K562 (cell line): ENCODE measurements at regions not wholly inside any gene's neighbourhood (a gene's known extent, or its start where the extent isn't known, plus 50 kb on each side); places are given as distances from the start of the nearest gene placed in this dataset.

Experiments
- ATAC-seq: fragments of 200-7000 bp; cut with Tn5 transposase; 3 replicates; pipeline ENCODE4 v1.9.1; 2020; ENCODE audit warnings: moderate library complexity
- BruUV-seq: library from RNA; stranded (reverse); fragments of 400-500 nt; replicated peaks from 2 replicates; lab custom pipeline; 2021; lab: Mats Ljungman, UMichigan
- CTCF ChIA-PET: fragments of 300-600 bp; formaldehyde crosslinking; extraction: SDS; loops from one replicate; lab custom pipeline; 2021; ENCODE audit warnings: low intra/inter-chr PET ratio; lab: Yijun Ruan, JAX
- POLR2A ChIA-PET: fragments of 300-600, 350-650 bp; sonication (Branson Sonifier 250); formaldehyde crosslinking; extraction: SDS; loops from one replicate; lab custom pipeline; 2021; ENCODE audit warnings: antibody characterized with exemption, inconsistent platforms; lab: Yijun Ruan, JAX
- DNase-seq, 4 experiments: peaks; one replicate each; pipeline versions ENCODE4 v3.0.0 to v3.0.0-alpha.2; 2011 to 2018; ENCODE audit warnings: low spot score in 3 of 4, mixed read lengths in 3 of 4; ENCODE audit errors: extremely low read depth in 1 of 4
- FAIRE-seq: peaks from 2 replicates; lab custom pipeline; 2011; peaks lifted over from hg19 to GRCh38; lab: Jason Lieb, UNC
- H2AFZ ChIP-seq: 2 replicates; pipeline ENCODE4 v1.6.0; 2011; ENCODE audit warnings: low read depth, low read length, control low read depth, inconsistent platforms
- H3K27ac ChIP-seq: fragments of 200-600 bp; 3 replicates; pipeline ENCODE4 v1.8.0; 2011; ENCODE audit warnings: low read depth, mild to moderate bottlenecking, control low read depth, inconsistent platforms, low read length, moderate library complexity, mixed read lengths; ENCODE audit errors: extremely low read depth
- H3K27me3 ChIP-seq, 2 experiments: fragments of 300-600 bp in 1 of 2; 2 replicates in 1 of 2; 3 replicates in 1 of 2; pipeline versions ENCODE4 v1.6.0 to v1.8.0; 2011; ENCODE audit warnings: inconsistent platforms in 2 of 2, low read length in 2 of 2, mild to moderate bottlenecking in 1 of 2, mixed read lengths in 1 of 2, moderate library complexity in 1 of 2; ENCODE audit not compliant: control insufficient read depth in 2 of 2, insufficient read depth in 2 of 2
- H3K36me3 ChIP-seq: fragments of 300-600 bp; 3 replicates; pipeline ENCODE4 v1.8.0; 2011; ENCODE audit warnings: mild to moderate bottlenecking, low read length, inconsistent platforms; ENCODE audit not compliant: control insufficient read depth, insufficient read depth
- H3K4me1 ChIP-seq, 2 experiments: fragments of 200-600 bp in 1 of 2; replicated peaks in 1 of 2; 2 replicates in 1 of 2; 3 replicates in 1 of 2; pipeline versions ENCODE4 v1.5.1 to v1.8.0; 2011; ENCODE audit warnings: inconsistent platforms in 2 of 2, low read length in 2 of 2, mild to moderate bottlenecking in 1 of 2, mixed read lengths in 1 of 2, moderate library complexity in 1 of 2; ENCODE audit not compliant: control insufficient read depth in 2 of 2, insufficient read depth in 2 of 2
- H3K4me2 ChIP-seq: 2 replicates; pipeline ENCODE4 v1.6.1; 2011; ENCODE audit warnings: low read length, control low read depth, inconsistent platforms, mixed read lengths; ENCODE audit not compliant: insufficient read depth
- H3K4me3 ChIP-seq: fragments of 200-600 bp; sonication (generic), shearing (Covaris generic); 2 replicates; pipeline ENCODE4 v1.5.1; 2016; ENCODE audit warnings: control low read depth, inconsistent platforms
- H3K79me2 ChIP-seq: fragments of 200-600 bp; 3 replicates; pipeline ENCODE4 v1.8.0; 2011; ENCODE audit warnings: low read length, inconsistent platforms; ENCODE audit not compliant: control insufficient read depth, insufficient read depth
- H3K9ac ChIP-seq, 2 experiments: 2 replicates each; pipeline versions ENCODE4 v1.6.0 to v1.6.1; 2011; ENCODE audit warnings: low read depth in 2 of 2, low read length in 2 of 2, control low read depth in 1 of 2, inconsistent platforms in 1 of 2, mild to moderate bottlenecking in 1 of 2, mixed read lengths in 1 of 2; ENCODE audit not compliant: insufficient read depth in 1 of 2
- H3K9me1 ChIP-seq: one replicate; pipeline ENCODE4 v1.6.0; 2011; ENCODE audit warnings: inconsistent platforms, mild to moderate bottlenecking, low read length, moderate library complexity; ENCODE audit not compliant: control insufficient read depth, insufficient read depth
- H3K9me3 ChIP-seq: replicated peaks from 2 replicates; pipeline ENCODE4 v1.5.1; 2011; ENCODE audit warnings: low read depth, low read length, inconsistent platforms; ENCODE audit not compliant: control insufficient read depth, insufficient read depth
- H4K20me1 ChIP-seq: replicated peaks from 2 replicates; pipeline ENCODE4 v1.6.1; 2011; ENCODE audit warnings: low read length, inconsistent platforms, mixed read lengths; ENCODE audit not compliant: control insufficient read depth, insufficient read depth
- CBX2 ChIP-seq: fragments of 200-600 bp; sonication (generic); IDR thresholded peaks from one replicate; pipeline ENCODE4 v1.6.1; 2012; ENCODE audit warnings: mild to moderate bottlenecking, low read length, inconsistent platforms; ENCODE audit not compliant: insufficient read depth, poor library complexity, severe bottlenecking
- E2F3 ChIP-seq: fragments of 250-450 bp; sonication (Bioruptor Pico); IDR thresholded peaks from 2 replicates; pipeline ENCODE4 v1.4.0; 2020; ENCODE audit warnings: mild to moderate bottlenecking
- ETV6 ChIP-seq, 3 experiments: fragments of 150-350 bp in 1 of 3; sonication (generic) in 1 of 3; formaldehyde crosslinking in 1 of 3; IDR thresholded peaks; 2 replicates each; pipeline versions ENCODE4 v1.6.1 to v1.8.0; 2014 to 2022; ENCODE audit warnings: borderline replicate concordance in 2 of 3, low read depth in 2 of 3, antibody characterized with exemption in 1 of 3, low read length in 1 of 3, mild to moderate bottlenecking in 1 of 3, missing genetic modification reagents in 1 of 3
- FOS ChIP-seq: IDR thresholded peaks from 3 replicates; pipeline ENCODE4 v1.6.1; 2011; ENCODE audit not compliant: insufficient read length; ENCODE audit errors: extremely low read depth
- KLF16 ChIP-seq: IDR thresholded peaks from 2 replicates; pipeline ENCODE4 v1.6.1; 2016; ENCODE audit warnings: antibody characterized with exemption
- POLR2AphosphoS5 ChIP-seq: IDR thresholded peaks from 2 replicates; pipeline ENCODE4 v1.6.1; 2011; ENCODE audit warnings: mild to moderate bottlenecking, low read depth, low read length, moderate library complexity; ENCODE audit not compliant: control insufficient read depth, insufficient read depth
- POLR2B ChIP-seq: fragments of 450-650 bp; IDR thresholded peaks from 2 replicates; pipeline ENCODE4 v1.6.1; 2018; ENCODE audit warnings: low read depth; ENCODE audit not compliant: partially characterized antibody
- SMARCE1 ChIP-seq: fragments of 450-650 bp; IDR thresholded peaks from 2 replicates; pipeline ENCODE4 v1.7.1; 2016; ENCODE audit warnings: mild to moderate bottlenecking
- SREBF1 ChIP-seq: fragments of 150-350 bp; IDR thresholded peaks from 2 replicates; pipeline ENCODE4 v1.6.1; 2014; ENCODE audit warnings: antibody characterized with exemption, low read depth, low read length, borderline replicate concordance
- TEAD2 ChIP-seq: fragments of 450-650 bp; IDR thresholded peaks from 2 replicates; pipeline ENCODE4 v1.6.1; 2016; ENCODE audit warnings: missing genetic modification characterization, control low read depth, missing compliant biosample characterization
- ZKSCAN1 ChIP-seq: fragments of 150-350 bp; IDR thresholded peaks from 2 replicates; pipeline ENCODE4 v1.6.1; 2016; ENCODE audit warnings: low read depth, low read length
- WGBS: fragments of 100-300 bp; shearing (Covaris generic); methylation state at CpG from one replicate; pipeline ENCODE4 v1.1.6; 2016; ENCODE audit warnings: low coverage, mixed read lengths; ENCODE audit not compliant: insufficient coverage; ENCODE audit errors: missing lambda C conversion rate; 5-methylcytosine and 5-hydroxymethylcytosine counted together
- in situ Hi-C: fragments of 300-500 bp; cut with MboI; formaldehyde crosslinking; loops from 4 replicates; pipeline ENCODE4 v1.15.0; 2018; ENCODE audit warnings: inconsistent platforms, mixed read lengths
- intact Hi-C: fragments of 100-400 bp; cut with micrococcal nuclease; formaldehyde crosslinking; loops from 2 replicates; pipeline ENCODE4 v1.14.2; 2022
- TF ChIP-seq, protein P1 (sequence below): fragments of 250-450 bp; sonication (Bioruptor Pico); IDR thresholded peaks from 2 replicates; pipeline ENCODE4 v1.5.0; 2020; ENCODE audit warnings: mild to moderate bottlenecking
- TF ChIP-seq, protein P2 (sequence below): fragments of 450-650 bp; formaldehyde crosslinking; IDR thresholded peaks from 2 replicates; pipeline ENCODE4 v1.4.0; 2020; ENCODE audit warnings: mild to moderate bottlenecking, mixed read lengths

DNA sequence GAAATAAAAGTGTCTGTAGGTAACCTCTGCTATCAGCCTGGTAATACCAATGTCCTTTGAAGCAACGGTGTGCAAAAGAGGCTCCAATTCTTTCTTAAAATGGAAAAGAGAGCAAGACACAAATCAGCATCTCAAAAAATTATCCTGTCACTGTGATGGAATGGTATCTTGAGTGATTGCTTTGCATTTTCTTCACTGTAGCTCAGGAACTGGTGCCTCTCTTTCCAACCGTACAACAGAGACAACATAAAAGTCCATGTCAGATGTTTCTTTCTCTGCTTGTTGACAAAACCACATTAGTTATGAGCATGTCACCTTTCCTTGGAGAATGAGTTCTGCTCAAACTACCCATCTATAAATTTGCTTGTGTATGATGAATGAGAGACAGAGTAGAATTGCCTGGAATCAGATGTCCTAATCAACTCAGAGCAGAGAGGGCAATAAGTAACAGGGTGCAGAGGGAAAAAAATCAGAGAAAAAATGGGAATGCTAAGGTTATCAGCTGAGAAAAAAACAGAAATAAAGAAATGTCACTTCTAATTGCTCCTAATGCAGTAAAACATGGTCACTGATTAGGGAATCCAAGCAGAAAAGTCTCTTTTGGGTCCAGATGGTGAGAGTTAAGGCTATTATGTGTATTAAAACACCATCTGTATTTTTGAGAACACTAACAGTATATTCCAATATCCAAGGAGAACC lies 465.0 kb upstream of the ATP2B1 start:
- BruUV-seq: no TSS peak
- intact Hi-C loops: no loop called here
- CTCF ChIA-PET: no interaction called here
- TF ChIP-seq ETV6 (IDR thresholded peaks at IDR 0.05; ENCODE audit: borderline replicate concordance in 1 of 2, low read depth in 2 of 2, low read length in 1 of 2) (no peak), ETV6 (CRISPR knock-in tag; IDR thresholded peaks at IDR 0.05; ENCODE audit: borderline replicate concordance) (no peak), SREBF1 (no peak), FOS (no peak), TEAD2 (tag) (no peak), ZKSCAN1 (no peak), KLF16 (no peak), POLR2B (no peak), CBX2 (no peak), E2F3 (no peak), SMARCE1 (no peak), POLR2AphosphoS5 (no peak)
- TF ChIP-seq, protein P1, sequence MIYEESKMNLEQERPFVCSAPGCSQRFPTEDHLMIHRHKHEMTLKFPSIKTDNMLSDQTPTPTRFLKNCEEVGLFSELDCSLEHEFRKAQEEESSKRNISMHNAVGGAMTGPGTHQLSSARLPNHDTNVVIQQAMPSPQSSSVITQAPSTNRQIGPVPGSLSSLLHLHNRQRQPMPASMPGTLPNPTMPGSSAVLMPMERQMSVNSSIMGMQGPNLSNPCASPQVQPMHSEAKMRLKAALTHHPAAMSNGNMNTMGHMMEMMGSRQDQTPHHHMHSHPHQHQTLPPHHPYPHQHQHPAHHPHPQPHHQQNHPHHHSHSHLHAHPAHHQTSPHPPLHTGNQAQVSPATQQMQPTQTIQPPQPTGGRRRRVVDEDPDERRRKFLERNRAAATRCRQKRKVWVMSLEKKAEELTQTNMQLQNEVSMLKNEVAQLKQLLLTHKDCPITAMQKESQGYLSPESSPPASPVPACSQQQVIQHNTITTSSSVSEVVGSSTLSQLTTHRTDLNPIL: no peak
- TF ChIP-seq, protein P2, sequence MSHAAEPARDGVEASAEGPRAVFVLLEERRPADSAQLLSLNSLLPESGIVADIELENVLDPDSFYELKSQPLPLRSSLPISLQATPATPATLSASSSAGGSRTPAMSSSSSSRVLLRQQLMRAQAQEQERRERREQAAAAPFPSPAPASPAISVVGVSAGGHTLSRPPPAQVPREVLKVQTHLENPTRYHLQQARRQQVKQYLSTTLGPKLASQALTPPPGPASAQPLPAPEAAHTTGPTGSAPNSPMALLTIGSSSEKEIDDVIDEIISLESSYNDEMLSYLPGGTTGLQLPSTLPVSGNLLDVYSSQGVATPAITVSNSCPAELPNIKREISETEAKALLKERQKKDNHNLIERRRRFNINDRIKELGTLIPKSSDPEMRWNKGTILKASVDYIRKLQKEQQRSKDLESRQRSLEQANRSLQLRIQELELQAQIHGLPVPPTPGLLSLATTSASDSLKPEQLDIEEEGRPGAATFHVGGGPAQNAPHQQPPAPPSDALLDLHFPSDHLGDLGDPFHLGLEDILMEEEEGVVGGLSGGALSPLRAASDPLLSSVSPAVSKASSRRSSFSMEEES (CRISPR knock-in tag): no peak
- TF ChIP-seq, all 486 proteins: peak for 0
- H3K79me2 ChIP-seq: no peaks in the 10 kb centered on the region
- no peaks in the 10 kb centered on the region for H3K9me3 ChIP-seq
- no peaks in the 10 kb centered on the region for H3K9me1 ChIP-seq
- H3K4me3 ChIP-seq: no peak overlapping the region
- H3K36me3 ChIP-seq: no peaks in the 10 kb centered on the region
- no peaks in the 10 kb centered on the region for H4K20me1 ChIP-seq
- DNase-seq (no peak), ATAC-seq (no peak), FAIRE-seq (no peak)
- POLR2A ChIA-PET: no interaction called here
- no peaks in the 10 kb centered on the region for H3K27me3 ChIP-seq
- 0% methylated on average over 2 of the region's 2 CpGs for WGBS
- no peaks in the 10 kb centered on the region for H3K4me1 ChIP-seq
- no peak overlapping the region for H3K9ac ChIP-seq
- no peak overlapping the region for H3K4me2 ChIP-seq
- in situ Hi-C loops: no loop called here
- H2AFZ ChIP-seq: no peak overlapping the region
- no peak overlapping the region for H3K27ac ChIP-seq
